GM19395 (cell line): ENCODE measurements at regions not wholly inside any gene's neighbourhood (a gene's known extent, or its start where the extent isn't known, plus 50 kb on each side); places are given as distances from the start of the nearest gene placed in this dataset.

ENCODE experiments used
- ATAC-seq: cut with Tn5 transposase; IDR thresholded peaks from one replicate; pipeline ENCODE4 v1.9.1; 2021; ENCODE audit warnings: mild to moderate bottlenecking, moderate library complexity; ENCODE audit not compliant: unreplicated experiment

DNA sequence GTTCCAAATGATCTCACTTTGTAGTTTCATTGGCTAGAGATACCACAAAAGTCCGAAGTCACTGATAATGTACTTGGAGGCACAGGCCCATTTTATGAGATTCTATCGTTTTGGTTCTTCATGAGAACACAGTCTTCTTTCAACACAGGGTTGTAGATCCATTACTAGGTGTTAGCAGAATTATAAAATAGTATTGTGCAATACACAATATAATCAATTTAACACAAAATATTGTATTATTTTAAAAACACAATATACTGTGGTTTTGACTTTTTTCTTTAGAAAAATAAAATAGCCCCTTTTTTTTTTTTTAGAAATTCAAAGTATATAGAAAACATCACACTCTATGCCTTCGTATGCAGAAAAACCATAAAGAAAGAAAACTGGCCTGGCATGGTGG is 138.6 kb upstream of the TSC22D2 start:
- no peak for ATAC-seq

DNA sequence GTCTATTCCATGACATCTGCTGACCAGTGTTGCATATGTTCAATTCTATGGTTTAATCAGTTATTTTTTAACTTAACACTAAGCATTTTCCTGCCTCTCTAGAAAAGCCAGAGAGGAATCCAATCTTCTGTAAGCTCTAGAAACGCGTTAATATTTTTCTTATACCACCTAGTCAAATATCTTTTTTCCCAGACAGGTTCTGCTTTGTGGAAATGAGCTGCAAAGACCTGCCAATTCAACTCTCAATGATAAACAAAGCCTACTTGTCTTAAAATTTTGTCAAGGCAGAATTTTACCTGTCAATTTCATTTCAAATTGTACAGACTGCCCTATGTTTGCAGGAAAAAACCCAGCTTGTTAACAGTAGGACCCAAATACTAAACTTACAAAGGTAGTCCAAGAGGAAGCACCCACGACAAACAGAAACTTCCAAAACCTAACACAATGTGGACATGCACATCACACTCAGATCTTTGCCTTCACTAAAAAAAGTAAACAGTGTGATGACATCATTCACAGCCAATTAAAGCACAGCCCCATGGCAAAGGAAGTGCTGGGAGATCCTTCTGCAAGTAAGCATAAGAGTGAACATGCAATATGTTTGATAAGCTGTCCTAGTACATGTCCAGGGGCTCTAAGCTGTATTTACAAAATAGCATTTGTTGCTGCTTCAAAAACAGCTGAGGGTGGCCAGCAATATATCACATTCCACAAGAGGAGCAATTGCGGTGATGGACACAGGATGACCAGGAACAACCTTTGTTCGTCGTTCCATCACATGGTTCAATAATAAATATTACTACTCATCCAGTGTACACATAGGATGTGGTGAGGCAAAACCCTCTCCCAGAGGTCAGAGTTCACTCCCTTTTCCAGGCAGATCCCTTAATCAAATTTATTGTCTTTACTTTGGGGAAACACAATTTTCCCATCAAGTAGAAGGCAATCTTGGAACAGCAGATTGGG is 139.4 kb upstream of the TSC22D2 start:
- no peak for ATAC-seq

DNA sequence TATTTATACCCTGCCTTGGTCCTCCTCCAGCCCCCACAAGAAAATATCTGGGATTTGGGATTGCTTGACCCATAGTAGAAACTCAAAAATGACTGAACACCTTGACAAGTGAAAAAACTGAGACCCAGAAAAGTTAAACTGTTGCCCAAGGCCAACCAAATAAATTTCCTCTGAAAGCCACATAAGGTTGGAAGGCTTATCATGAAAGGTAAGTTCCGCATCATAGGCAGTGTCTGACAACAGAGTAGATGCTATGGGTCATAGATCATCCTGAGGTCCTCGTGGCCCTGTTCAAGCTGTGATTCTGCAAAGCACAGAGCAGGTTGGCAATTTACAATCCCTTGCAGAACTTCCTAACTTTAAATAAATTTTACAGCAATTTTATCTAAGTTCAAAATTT is 140.8 kb upstream of the TSC22D2 start:
- no peak for ATAC-seq

DNA sequence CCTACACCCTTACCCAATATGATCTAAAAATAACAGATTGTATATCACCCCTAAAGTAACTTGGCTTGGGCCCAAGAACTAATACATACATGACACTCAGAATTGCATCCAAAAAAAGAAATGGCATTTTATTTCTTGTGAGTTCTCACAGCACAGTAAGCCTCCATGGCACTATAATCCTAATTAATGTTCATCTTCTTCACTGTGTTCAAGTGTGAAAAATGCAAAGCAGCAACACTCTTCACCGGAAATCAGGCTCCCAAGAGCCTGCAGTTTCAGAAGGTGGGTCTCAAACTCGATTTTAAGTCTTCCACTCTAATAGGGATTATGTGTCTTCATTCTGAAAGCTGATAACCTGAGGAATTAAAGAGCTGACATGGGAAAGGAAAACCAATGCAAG is 142.8 kb upstream of the TSC22D2 start:
- ATAC-seq = no peak

GRCh38 chr3:150264561-150265279 is 143.4 kb upstream of the TSC22D2 start:
- ATAC-seq = no peak

DNA sequence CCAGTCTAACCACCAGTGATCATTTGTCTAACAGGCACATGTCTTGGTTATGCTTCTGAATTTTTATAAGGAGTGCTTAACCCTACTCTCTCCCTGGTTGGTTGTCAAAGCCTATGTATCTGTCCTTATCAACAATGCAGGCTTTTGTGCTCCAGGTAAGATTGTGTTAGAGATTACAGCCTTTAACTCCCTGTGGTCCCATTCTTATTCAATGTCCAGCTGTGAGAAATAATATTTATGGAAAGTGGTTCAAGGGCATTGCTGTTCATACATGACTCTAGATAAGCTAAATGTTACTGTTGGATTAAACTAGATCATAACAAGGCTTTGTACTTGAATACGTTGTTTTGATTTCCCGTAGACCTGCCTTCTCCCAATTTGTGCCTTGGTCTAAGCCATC is 146.1 kb upstream of the TSC22D2 start:
- ATAC-seq = no peak

- no peak for ATAC-seq
These were observed 146.7 kb upstream of the TSC22D2 start for GRCh38 chr3:150261418-150261817.

- ATAC-seq = no peak
These were observed 147.7 kb upstream of the TSC22D2 start for GRCh38 chr3:150260398-150260710.

- no peak for ATAC-seq
These were observed 148.3 kb upstream of the TSC22D2 start for GRCh38 chr3:150259526-150260397.

DNA sequence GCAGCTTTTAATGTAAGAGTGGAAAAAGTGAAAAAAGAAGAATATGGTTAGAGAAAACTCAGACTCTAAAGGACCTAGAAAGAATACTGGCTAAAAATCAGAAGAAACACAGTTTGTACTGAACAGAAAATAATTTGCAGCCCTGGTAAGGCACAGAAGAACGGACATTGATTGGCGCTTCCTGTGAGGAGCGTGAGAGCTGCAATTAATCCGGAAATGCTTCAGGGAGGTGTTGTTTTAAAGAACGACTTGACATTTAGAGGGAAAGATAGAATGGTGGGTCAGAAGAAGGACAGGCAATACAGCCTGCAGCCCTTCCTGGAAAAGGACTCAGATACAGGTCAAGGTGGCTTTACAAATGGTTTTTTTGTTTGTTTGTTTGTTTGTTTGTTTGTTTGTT is 151.3 kb upstream of the TSC22D2 start:
- no peak for ATAC-seq

GRCh38 chr3:150256318-150256717 is 151.8 kb upstream of the TSC22D2 start:
- ATAC-seq = no peak

GRCh38 chr3:150255826-150256225 is 152.3 kb upstream of the TSC22D2 start:
- ATAC-seq = no peak

DNA sequence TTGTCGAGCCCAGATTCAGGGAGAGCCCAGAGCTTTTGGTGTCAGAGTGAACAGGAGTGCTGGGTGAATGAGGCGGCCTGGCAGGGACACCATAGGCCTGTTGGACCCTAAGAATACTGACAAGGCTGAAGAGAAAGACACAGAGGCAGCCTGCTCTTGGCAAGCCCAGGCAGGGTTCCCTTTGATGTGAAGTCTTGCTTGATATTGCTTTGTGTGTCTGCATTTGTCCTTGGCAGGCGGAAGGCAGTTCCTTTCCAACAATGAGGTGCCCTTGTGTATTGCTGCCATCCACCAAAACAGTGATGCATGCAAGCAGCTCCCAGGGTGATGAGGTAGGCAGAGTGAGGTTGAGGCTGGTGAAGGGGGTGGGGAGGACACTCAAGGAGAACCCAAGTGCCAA is 152.7 kb upstream of the TSC22D2 start:
- no peak for ATAC-seq

DNA sequence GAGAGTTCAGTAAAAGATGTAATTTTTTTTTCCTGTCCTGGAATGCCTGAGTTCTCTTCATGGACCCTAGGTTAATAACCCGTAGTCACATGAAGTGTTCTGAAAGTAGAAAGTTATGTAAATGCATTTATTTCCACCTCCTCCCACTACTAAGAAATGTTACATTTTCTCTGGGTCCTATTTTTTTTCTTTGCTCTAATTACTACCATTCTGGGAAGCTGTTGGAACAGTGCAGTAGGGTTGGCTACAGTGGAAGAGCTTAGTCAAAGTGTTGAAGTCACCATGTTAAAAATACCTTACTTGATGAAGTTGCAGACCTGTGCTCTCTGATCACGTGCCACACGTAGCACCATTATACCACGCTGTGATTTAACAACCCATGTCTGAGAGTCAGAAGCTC is 153.8 kb upstream of the TSC22D2 start:
- ATAC-seq = no peak

- no peak for ATAC-seq
These were observed 154.5 kb upstream of the TSC22D2 start for GRCh38 chr3:150253622-150254021.

DNA sequence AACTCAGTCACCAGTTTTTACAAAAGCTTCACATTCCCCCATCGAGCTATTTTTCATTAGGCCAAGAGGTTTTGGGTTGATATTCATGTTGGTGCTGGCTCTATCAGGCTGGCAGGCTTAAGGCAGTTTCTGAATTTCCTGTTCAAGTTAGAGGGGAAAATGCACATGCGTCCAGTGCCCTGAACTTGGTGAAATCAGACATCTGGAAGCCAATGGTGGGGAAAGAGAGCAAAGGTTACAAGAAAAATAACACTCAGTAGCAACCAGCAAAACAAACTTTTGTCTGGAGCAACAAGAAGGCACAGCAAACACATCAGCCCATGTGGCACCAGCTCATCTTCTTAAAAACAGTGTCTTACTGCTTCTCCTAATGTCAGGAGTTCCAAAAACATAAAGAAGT is 155.6 kb upstream of the TSC22D2 start:
- no peak for ATAC-seq

DNA sequence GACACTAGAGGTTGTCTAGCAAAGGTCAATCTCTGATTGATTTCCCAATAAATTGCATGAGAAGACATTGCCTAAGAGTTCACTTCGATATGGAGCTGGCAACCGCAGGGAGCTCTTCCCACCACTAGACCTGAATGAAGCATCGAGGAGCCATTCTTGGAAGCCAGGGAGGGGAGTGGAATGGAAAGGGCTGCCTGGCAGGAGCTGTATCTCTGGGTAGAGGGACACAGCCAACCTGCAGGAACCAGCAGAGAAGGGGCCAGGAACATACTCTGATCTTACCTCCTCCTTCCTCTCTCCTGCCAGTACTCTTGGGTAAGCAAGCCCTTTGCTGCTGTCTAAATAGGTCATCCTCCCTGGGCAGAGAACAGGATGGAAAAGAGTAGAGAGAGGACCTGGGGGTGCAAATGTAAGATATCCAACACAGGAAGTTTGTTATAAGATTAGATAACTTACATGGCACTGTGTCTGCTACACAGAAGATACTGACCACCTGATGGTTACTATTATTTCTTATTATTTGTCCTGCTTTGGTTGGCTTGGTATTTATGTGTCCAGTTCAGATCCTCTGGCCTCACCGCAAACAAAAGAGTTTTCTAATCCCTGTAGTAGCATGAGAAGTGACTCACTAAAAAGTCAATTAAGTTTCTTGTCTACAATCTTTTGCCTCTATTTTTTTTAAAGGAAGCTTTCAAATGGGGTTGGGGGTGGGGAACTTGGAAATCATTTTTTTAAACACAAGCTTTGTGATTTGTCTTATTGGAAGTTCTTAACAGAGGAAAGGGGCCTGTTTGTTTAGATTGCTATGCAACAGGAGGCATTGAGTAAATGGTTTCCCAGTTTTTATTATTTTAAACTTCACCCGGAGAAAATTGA is 156.7 kb upstream of the TSC22D2 start:
- ATAC-seq = no peak

DNA sequence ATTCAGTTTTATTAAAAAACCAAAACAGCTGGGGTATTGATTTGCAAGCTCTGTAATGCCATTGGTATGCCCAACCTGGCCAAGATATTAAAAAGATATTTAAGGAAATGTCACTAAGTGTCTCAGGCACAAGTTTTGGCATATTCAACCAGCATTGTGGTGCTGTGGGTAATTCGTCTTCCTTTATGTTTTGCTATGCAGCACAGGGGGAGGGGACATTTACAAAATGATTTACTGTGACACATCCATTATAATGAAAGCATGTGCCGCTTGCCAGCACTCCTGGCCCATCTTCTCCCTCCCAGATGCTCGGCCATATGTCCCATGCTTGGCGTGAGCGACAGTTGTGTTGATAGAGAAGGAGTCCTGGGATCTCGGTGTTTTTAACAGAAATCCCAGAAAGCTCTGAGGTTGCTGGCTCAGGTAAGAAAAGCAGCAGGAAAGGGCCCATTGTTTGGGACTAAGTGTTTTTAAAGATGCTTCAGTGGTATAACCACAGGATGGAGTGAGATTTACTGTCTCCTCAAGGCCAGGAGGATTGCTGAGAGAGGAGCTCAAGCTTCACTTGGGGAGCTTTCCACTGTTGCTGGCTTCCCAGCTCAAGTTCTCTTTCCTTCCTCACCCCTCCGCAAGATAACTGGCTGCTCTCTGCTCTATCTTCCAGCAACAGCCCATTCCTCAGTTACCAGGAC is 158.2 kb upstream of the TSC22D2 start:
- no peak for ATAC-seq

GRCh38 chr3:150248888-150249681 is 159.0 kb upstream of the TSC22D2 start:
- ATAC-seq = no peak
